NB4 (cell line): ENCODE measurements at regions not wholly inside any gene's neighbourhood (a gene's known extent, or its start where the extent isn't known, plus 50 kb on each side); places are given as distances from the start of the nearest gene placed in this dataset.

Source experiments
- DNase-seq: peaks from one replicate; pipeline ENCODE4 v3.0.0; 2010; ENCODE audit warnings: low read depth
- H3K4me3 ChIP-seq: one replicate; pipeline ENCODE4 v1.5.1; 2011; ENCODE audit warnings: mild to moderate bottlenecking, low read depth, low read length, moderate library complexity
- CTCF ChIP-seq: IDR thresholded peaks from one replicate; pipeline ENCODE4 v1.5.1; 2012; ENCODE audit warnings: low read depth, low read length
- MYC ChIP-seq: IDR thresholded peaks from 2 replicates; pipeline ENCODE4 v1.6.1; 2011; ENCODE audit warnings: low read depth, low read length
- POLR2A ChIP-seq: IDR thresholded peaks from 2 replicates; pipeline ENCODE4 v1.6.1; 2011; ENCODE audit warnings: mild to moderate bottlenecking; ENCODE audit not compliant: insufficient read length; ENCODE audit errors: extremely low read depth
- TF ChIP-seq, protein P1 (sequence below): IDR thresholded peaks from 2 replicates; pipeline ENCODE4 v1.6.1; 2011; ENCODE audit warnings: low read depth, low read length

GRCh38 chr14:101097109-101097793, 193.7 kb upstream of the RTL1 start:
- no peak for TF ChIP-seq CTCF
- TF ChIP-seq, protein P1, sequence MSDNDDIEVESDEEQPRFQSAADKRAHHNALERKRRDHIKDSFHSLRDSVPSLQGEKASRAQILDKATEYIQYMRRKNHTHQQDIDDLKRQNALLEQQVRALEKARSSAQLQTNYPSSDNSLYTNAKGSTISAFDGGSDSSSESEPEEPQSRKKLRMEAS = no peak
- no peak for TF ChIP-seq POLR2A
- TF ChIP-seq MYC = no peak
- no peak overlapping the region for H3K4me3 ChIP-seq
- DNase-seq = no peak

DNA sequence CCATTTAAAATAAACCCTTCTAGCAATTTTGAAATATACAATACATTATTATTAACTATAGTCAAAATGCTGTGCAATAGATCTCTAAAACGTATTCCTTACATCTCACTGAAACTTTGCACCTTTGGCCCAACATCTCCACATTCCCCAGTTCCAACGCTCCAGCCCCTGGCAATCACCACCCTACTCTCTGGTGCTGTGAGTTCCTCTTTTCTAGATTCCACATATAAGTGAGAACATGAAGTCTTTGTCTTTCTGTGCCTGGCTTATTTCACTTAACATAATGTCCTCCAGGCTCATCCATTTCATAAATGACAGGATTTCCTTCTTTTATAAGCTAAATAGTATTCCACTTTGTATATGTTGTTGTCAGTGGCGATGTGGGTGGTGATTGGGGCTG, 194.7 kb upstream of the RTL1 start:
- no peak for DNase-seq
- TF ChIP-seq, protein P1 = no peak
- no peak for TF ChIP-seq MYC
- TF ChIP-seq CTCF = no peak
- no peak for TF ChIP-seq POLR2A
- no peak overlapping the region for H3K4me3 ChIP-seq

GRCh38 chr14:101098641-101099040, 195.1 kb upstream of the RTL1 start:
- no peak overlapping the region for H3K4me3 ChIP-seq
- TF ChIP-seq POLR2A (no peak), MYC (no peak), CTCF (no peak)
- TF ChIP-seq, protein P1 = no peak
- DNase-seq = no peak

GRCh38 chr14:101101456-101102056, 198.0 kb upstream of the RTL1 start:
- TF ChIP-seq MYC = no peak
- TF ChIP-seq POLR2A = no peak
- TF ChIP-seq CTCF = no peak
- TF ChIP-seq, protein P1 = no peak
- no peak overlapping the region for H3K4me3 ChIP-seq
- no peak for DNase-seq

DNA sequence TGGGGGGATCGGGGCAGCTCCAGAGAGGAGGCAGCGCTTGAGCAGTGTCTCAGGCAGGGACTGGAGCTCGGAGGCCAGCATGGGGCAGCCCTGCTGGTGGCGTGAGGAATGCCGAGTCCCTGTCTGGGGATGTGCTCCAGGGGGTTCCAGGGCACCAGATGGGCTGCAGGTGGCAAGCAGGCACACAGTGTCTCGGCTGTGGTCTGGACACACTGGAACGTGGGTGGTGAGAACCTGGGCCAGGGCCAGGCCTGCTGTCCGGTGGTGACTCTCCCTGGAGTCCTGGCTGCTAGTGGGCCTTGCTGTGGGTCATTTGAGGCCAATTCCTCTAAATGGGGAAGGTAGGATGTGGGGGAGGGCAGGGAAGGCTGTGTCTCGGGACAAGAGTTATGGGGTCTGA, 199.4 kb upstream of the RTL1 start:
- DNase-seq = no peak
- TF ChIP-seq MYC = no peak
- no peak for TF ChIP-seq POLR2A
- TF ChIP-seq, protein P1 = no peak
- no peak for TF ChIP-seq CTCF
- no peak overlapping the region for H3K4me3 ChIP-seq
